LNCaP clone FGC (cell line): ENCODE measurements at regions not wholly inside any gene's neighbourhood (a gene's known extent, or its start where the extent isn't known, plus 50 kb on each side); places are given as distances from the start of the nearest gene placed in this dataset.

Experiments
- DNase-seq: peaks from one replicate; pipeline ENCODE4 v3.0.0-alpha.2; 2011; ENCODE audit warnings: low read depth
- H3K4me3 ChIP-seq: 2 replicates; pipeline ENCODE4 v1.5.1; 2011; ENCODE audit warnings: mild to moderate bottlenecking, low read depth, low read length, control low read depth
- TF ChIP-seq, protein P1 (sequence below): IDR thresholded peaks from 2 replicates; pipeline ENCODE4 v1.5.1; 2012; ENCODE audit warnings: mild to moderate bottlenecking; ENCODE audit not compliant: control insufficient read depth, insufficient read depth; ENCODE audit errors: extremely low read depth

DNA sequence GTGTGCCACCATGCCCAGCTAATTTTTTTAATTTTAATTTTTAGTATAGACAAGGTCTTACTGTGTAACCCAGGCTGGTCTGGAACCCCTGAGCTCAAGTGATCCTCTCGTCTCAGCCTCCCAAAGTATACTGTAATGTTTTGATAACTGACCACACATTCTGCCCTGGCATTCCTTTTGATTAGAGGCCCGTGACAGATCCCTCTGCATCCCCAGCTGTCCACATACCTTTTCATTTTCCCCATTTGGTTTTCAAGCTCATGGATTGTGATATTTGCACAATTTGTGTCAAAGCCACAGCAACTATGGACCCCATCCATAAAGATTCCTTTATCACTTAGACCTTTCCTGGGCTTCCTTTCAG, 116.8 kb upstream of the ATP1A1 start:
- H3K4me3 ChIP-seq, result no peak overlapping the region

DNA sequence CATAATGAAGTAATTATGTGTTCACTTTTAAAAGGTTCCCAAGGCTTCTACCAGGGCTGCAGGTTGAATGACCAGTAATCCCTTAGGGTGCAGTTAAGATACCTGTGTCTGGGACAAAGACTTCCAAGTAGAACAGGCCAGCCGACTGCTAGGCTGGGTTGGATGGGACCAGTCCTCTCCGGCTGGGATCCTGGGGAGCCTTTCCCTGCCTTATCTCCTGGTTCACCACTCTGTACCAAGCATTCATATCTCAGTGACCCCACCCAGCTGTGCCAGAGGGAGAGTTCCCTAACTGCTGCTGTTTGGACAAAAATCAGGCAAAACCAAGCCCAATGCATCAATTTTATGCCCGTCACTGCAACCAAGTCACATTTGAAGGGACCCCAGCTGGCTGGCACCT, 116.2 kb upstream of the ATP1A1 start:
- no peak overlapping the region for H3K4me3 ChIP-seq
- DNase-seq, result no peak
- TF ChIP-seq, protein P1, sequence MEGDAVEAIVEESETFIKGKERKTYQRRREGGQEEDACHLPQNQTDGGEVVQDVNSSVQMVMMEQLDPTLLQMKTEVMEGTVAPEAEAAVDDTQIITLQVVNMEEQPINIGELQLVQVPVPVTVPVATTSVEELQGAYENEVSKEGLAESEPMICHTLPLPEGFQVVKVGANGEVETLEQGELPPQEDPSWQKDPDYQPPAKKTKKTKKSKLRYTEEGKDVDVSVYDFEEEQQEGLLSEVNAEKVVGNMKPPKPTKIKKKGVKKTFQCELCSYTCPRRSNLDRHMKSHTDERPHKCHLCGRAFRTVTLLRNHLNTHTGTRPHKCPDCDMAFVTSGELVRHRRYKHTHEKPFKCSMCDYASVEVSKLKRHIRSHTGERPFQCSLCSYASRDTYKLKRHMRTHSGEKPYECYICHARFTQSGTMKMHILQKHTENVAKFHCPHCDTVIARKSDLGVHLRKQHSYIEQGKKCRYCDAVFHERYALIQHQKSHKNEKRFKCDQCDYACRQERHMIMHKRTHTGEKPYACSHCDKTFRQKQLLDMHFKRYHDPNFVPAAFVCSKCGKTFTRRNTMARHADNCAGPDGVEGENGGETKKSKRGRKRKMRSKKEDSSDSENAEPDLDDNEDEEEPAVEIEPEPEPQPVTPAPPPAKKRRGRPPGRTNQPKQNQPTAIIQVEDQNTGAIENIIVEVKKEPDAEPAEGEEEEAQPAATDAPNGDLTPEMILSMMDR, result no peak

More for the DNA sequence above, 116.8 kb upstream of the ATP1A1 start:
- TF ChIP-seq, protein P1, result no peak
- no peak for DNase-seq

DNA sequence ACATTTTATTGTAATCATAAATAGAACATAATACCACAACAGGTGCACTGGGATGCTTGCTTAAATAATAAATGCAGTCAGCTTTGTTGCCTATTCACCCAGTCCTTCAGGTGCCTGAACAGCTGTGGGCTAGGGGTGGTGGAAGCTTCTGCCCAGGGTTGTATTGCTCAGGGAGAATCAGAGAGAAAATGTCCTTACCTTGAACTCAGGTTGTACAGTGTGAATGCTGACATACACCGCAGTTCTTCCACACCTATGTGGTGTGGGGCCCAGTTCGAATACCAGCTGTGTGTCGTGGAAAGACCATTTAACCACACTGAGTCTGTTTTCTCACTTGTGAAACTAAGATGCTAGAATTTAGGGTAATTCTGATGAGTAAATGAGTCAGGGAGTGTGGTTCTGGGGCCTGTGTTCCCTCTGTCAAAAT, 115.7 kb upstream of the ATP1A1 start:
- no peak overlapping the region for H3K4me3 ChIP-seq
- TF ChIP-seq, protein P1, result no peak
- DNase-seq, result no peak

DNA sequence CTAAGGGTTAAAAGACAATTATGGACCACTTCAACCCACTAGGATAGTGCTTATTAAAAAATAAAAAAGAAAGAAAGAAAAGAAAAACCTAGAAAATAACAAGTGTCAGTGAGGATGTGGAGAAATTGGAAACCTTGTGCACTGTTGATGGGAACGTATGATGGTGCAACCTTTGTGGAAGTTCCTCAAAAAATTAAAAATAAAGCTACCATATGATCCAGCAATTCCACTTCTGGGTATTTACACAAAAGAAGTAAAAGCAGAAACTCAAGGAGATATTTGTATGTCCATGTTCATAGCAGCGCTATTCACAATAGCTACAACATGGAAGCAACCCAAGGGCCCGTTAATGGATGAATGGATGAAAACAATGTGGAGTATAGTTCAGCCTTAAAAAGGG, 115.2 kb upstream of the ATP1A1 start:
- DNase-seq, result no peak
- no peak overlapping the region for H3K4me3 ChIP-seq
- TF ChIP-seq, protein P1, result no peak

DNA sequence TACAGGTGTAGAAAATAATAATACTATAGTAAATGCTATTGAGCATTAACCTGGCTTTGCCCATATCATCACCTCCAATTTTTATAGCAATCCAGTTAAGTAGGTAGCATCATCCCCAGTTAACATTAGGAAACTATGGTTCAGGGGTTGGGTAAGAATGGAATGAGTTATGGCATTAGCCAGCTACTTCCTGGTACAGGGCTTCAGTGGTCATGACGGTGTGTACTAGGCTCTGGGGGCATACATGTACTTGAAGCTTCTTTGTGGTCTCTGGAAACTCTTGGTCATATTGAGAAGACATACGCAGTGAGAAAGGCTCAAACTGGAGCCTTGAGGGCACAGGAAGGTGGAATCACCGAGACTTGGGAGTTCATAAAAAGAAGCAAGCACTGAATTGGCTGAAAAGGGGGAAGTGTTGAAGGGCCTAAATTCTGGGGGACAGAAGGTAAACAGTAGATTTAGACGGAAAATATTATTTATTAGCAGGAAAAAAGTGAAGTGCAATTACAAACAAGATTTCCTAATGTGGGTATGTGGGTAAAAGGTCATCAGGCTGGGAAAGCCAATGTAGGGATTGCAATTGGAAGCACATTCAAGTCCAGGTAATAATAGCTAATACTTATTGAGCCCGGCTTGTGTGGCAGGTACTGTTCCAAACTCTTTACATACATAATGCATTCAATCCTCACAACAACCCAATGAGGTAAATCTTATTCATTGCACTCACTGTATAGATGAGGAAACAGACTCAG, 114.2 kb upstream of the ATP1A1 start:
- DNase-seq, result no peak
- TF ChIP-seq, protein P1, result no peak

DNA sequence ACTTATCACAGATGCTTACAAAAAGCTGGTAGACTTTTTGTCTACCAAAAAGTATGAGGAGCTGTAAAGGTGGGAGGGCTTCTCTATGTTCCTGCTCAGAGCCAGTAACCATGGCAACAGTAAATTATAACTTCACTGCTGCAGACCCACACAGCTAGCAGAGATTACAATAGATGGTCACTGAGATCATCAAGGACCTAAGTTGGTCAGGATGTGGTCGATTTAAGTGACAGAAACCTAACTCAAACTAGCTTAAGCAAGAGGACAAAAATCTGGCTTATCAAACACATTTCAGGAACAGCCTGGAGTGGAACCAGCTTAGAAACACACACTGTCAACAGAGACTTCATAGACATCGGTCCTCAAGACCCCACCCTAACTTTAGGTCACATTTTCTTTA, 113.4 kb upstream of the ATP1A1 start:
- TF ChIP-seq, protein P1, result no peak
- H3K4me3 ChIP-seq, result no peak overlapping the region
- no peak for DNase-seq

More for the DNA sequence above, 114.2 kb upstream of the ATP1A1 start:
- no peak overlapping the region for H3K4me3 ChIP-seq

DNA sequence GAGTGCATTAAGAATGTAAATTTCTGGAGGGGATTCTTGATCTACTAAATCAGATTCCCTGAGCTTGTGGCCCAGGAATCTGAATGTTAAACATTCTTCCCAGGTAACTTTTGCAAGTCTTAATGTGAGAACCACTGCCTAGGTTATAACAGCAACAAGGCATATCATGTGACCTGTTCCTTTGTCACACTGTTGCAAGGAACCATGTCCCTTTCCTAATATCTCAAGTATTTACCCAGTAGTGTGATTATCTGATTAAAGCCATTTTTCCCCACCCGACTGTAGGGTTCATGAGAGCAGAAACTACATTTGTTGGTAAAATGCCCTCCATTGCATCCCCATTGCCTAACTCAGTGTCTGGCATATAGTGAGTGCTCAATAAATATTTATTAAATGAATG, 112.9 kb upstream of the ATP1A1 start:
- H3K4me3 ChIP-seq, result no peak overlapping the region
- no peak for DNase-seq
- TF ChIP-seq, protein P1, result no peak
